GM12872 (cell line): ENCODE measurements at regions not wholly inside any gene's neighbourhood (a gene's known extent, or its start where the extent isn't known, plus 50 kb on each side); places are given as distances from the start of the nearest gene placed in this dataset.

ENCODE experiments used
- TF ChIP-seq, protein P1 (sequence below): IDR thresholded peaks from 3 replicates; pipeline ENCODE4 v1.5.1; 2011; ENCODE audit warnings: low read depth, mild to moderate bottlenecking, low read length, moderate library complexity; ENCODE audit not compliant: insufficient read depth

DNA sequence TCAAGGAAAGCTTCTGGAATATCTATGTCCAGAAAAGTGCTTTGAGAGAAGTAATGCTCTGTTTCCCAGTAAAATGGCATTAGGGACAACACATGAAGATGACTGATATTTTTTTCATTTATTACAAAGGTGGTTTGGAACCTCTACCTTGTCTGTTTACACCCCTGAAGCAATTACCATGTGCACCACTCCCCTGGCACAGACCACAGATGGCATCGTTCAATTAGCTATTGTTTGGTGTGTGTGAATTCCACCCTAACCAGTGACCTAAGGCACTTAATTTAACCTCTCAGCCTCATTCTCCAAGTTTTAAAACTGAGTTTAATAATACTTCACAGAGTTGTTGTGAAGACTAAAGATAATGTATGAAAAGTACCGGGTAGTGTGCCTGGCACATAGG lies 127.6 kb upstream of the BMAL1 start:
- TF ChIP-seq, protein P1, sequence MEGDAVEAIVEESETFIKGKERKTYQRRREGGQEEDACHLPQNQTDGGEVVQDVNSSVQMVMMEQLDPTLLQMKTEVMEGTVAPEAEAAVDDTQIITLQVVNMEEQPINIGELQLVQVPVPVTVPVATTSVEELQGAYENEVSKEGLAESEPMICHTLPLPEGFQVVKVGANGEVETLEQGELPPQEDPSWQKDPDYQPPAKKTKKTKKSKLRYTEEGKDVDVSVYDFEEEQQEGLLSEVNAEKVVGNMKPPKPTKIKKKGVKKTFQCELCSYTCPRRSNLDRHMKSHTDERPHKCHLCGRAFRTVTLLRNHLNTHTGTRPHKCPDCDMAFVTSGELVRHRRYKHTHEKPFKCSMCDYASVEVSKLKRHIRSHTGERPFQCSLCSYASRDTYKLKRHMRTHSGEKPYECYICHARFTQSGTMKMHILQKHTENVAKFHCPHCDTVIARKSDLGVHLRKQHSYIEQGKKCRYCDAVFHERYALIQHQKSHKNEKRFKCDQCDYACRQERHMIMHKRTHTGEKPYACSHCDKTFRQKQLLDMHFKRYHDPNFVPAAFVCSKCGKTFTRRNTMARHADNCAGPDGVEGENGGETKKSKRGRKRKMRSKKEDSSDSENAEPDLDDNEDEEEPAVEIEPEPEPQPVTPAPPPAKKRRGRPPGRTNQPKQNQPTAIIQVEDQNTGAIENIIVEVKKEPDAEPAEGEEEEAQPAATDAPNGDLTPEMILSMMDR, result no peak

DNA sequence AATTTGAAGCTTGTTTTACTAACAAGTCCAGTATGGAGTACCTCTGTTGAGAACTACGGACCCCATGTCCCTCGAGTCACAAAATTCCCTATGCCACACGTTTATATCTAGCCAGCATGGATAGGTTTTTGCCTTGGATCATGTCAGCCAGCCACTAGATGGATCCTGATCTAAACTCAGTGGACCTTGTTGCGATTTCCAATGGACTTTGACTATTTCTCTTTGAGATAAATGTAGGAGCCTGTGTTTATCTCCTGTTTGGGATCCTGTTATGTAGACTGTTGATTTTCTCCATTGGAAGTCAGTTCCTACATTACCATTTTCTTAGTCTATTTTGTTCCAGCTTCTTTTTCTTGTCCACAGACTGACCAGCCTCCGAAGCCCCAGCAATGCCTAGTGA lies 127.1 kb upstream of the BMAL1 start:
- TF ChIP-seq, protein P1, result no peak

DNA sequence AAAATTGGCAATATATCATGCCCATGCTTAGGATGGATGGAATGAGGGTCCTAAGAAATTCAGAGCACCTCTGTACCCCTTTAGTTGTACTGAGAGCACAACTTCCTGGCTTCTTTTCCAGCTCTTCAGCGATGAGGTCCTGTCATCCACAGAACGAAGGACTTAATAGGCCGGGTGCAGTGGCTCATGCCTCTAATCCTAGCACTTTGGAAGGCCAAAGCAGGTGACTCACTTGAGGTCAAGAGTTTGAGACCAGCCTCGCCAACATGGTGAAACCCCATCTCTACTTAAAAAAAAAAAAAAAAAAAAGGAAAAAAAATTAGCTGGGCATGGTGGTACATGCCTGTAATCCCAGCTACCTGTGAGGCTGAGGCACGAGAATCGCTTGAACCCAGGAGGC lies 125.3 kb upstream of the BMAL1 start:
- TF ChIP-seq, protein P1, result no peak

DNA sequence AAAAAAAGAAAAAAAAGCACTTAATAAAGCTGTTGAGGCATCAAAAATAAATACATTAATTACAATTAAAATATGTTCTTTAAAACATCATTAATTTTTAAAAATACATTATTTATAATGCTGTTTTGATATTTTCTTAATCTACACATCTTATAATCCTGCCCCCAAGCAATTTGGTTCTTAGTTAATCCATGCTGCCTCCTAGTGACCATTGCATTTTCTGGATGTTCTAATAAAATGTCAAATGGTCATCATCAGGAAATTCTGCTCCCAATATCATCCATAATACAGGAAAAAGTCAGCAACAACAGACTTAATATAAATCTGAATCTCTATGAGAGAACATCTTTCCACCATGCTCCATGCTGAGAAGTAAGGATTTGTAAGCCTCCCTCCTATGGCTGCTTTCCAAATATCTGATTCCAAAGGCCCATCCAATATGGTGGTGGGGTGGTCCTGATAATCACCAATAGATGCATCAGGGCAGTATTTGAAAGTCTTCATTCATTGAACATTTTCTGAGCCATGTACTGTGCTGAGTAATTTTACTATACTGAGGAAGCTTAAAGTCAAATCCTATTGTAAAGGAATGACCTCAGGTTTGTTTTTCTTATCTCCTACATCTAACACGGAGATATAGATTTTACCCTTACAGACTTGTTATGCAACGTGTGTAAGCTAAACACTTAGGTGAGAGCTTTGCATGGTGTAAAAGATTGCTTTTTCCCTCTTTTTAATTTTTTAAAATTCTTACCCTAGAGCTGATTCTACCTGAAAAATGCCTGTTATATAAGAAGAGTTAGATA lies 124.7 kb upstream of the BMAL1 start:
- TF ChIP-seq, protein P1, result peak; percentile 34; the same call in 1 of the 3 replicates

DNA sequence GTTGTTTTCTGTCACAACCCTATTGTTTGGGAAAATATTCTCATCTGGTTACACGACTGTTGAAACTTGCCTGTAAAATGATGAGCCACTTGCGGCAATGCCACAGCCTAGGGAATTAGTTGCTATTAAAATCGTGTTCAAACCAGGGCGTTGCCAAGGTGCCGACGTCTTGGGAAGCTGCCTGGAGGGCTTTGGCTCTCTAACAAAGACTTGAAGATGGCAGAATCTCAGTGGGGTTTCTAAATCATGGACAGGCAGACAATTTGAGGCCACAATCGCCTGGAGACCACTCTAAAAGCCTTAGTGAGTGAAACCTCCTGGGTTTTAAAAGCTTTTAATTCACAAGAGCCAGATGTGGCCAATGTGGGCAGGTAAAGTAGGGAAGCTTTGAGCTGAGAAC lies 117.2 kb upstream of the BMAL1 start:
- TF ChIP-seq, protein P1, result no peak

DNA sequence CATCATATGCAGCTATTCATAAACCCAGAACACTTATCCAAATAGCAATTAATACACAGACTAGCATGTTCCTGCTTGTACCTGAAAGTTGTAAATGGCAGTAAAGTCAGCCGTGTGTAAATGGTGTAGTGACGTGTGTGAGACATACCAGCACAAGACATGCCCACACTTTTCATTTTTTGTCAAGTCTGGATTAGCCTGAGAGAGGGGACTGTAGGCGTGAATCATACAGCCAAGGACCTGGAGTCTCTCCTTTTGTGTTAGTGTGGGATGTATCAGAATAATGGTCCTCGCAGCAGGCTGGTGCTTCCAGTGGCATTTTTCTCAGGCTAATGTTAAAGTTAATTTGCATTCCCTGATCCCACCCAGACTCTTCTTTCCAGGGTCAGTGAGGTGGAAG lies 116.8 kb upstream of the BMAL1 start:
- TF ChIP-seq, protein P1, result no peak

DNA sequence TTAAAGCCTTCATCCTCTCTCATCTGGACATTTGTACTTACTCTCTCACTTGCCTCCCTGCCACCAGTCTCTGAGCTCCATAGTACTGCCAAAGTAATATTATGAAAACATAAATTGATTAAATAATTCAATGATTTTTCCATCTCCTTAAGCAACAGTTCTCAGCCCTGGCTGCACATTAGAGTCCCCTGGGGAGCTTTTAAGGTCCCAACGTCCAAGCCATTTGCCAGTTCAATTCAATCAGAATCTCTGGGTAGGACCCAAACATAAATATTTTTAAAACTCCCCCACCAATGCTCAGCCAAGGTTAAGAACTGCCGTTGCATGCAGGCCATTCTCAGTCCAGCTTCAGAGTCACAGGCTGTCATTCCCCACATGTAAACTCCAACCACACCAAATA lies 114.4 kb upstream of the BMAL1 start:
- TF ChIP-seq, protein P1, result no peak
